ENCODE measurements at regions not wholly inside any gene's neighbourhood (a gene's known extent, or its start where the extent isn't known, plus 50 kb on each side); places are given as distances from the start of the nearest gene placed in this dataset.

GRCh38 chr13:22320991-22321390 is 650.1 kb downstream of the FGF9 start:
- TF ChIP-seq CTCF (IDR thresholded peaks at IDR 0.05; ENCODE audit: low read depth, low read length): no peak
- TF ChIP-seq POLR2A (IDR thresholded peaks at IDR 0.05; ENCODE audit: extremely low read depth, insufficient read length): no peak
